ENCODE measurements at regions not wholly inside any gene's neighbourhood (a gene's known extent, or its start where the extent isn't known, plus 50 kb on each side); places are given as distances from the start of the nearest gene placed in this dataset.
"Not testable (repeated sequence)": the region's sequence is repeated elsewhere in the genome, so short reads cannot be mapped to it uniquely, and the experiment has no call there.

DNA sequence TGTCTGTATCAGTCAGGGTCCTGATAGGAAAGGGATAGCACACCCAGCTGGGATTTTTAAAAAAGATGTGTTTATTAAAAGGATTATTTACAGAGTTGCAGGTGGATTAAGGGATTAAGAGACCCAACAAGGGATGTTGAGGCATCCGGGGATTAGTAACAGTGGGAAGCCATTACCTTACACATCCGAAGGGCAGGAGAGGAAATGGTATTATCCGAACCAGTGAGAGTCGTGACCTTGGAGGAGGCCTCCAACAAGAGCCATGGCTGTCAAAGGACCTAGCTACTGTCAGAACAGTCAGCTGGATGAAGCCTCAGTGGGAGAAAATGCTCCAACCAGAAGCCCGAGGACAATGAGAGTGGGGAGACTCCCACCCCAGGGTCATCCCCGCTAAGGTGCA, 146.3 kb upstream of the KRAS start:
- H3K27ac Mint-ChIP-seq (ENCODE audit: low read depth, unreplicated experiment) = no peak overlapping the region
- POLR2A ChIA-PET = no interaction called here
- H3K9me3 Mint-ChIP-seq (ENCODE audit: unreplicated experiment) = no peaks in the 10 kb centered on the region
- no TSS peak for BruUV-seq (replicated peaks)
- H3K36me3 Mint-ChIP-seq (ENCODE audit: insufficient read depth, unreplicated experiment) = peaks cover 4% of the 10 kb centered on the region
- no peak for DNase-seq (ENCODE audit: unreplicated experiment)
- no peak overlapping the region for H3K4me3 Mint-ChIP-seq (ENCODE audit: unreplicated experiment)
- CTCF ChIA-PET = interaction anchor here (0.6 to 1.0 kb wide), 4 partner anchors 104 to 722 kb away, joined by 3 to 6 read pairs (median 4); no protein-coding TSS in a partner anchor
- H3K4me1 Mint-ChIP-seq (ENCODE audit: insufficient read depth, unreplicated experiment) = peaks cover 2% of the 10 kb centered on the region
- no peaks in the 10 kb centered on the region for H3K27me3 Mint-ChIP-seq (ENCODE audit: insufficient read depth, unreplicated experiment)
- TF ChIP-seq, protein P1, sequence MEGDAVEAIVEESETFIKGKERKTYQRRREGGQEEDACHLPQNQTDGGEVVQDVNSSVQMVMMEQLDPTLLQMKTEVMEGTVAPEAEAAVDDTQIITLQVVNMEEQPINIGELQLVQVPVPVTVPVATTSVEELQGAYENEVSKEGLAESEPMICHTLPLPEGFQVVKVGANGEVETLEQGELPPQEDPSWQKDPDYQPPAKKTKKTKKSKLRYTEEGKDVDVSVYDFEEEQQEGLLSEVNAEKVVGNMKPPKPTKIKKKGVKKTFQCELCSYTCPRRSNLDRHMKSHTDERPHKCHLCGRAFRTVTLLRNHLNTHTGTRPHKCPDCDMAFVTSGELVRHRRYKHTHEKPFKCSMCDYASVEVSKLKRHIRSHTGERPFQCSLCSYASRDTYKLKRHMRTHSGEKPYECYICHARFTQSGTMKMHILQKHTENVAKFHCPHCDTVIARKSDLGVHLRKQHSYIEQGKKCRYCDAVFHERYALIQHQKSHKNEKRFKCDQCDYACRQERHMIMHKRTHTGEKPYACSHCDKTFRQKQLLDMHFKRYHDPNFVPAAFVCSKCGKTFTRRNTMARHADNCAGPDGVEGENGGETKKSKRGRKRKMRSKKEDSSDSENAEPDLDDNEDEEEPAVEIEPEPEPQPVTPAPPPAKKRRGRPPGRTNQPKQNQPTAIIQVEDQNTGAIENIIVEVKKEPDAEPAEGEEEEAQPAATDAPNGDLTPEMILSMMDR (IDR thresholded peaks at IDR 0.05; ENCODE audit: unreplicated experiment) = no peak
- intact Hi-C loops (cut with micrococcal nuclease) = no loop called here

DNA sequence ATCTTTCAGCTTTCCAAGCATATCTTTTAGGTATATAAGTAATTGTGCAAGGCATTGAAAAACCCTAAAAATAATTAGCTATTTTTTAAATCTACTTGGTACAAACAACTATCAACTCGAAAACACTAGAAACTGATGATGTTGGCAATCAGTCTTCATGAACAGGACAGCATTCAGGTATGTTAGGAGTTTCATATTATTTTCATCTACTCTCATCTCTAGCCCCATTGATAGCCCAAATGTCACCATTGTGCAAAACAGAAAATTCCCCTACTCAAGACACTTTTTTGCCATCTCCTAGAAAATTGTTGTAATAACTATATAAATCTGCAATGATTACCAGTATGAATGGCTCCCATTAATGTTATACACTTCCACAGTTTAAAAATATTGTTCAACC, 144.5 kb upstream of the KRAS start:
- Mint-ChIP-seq H3K36me3 (ENCODE audit: insufficient read depth, unreplicated experiment) (peaks cover 5% of the 10 kb centered on the region), H3K27me3 (ENCODE audit: insufficient read depth, unreplicated experiment) (no peaks in the 10 kb centered on the region), H3K27ac (ENCODE audit: low read depth, unreplicated experiment) (no peak overlapping the region), H3K4me3 (ENCODE audit: unreplicated experiment) (no peak overlapping the region), H3K4me1 (ENCODE audit: insufficient read depth, unreplicated experiment) (no peaks in the 10 kb centered on the region), H3K9me3 (ENCODE audit: unreplicated experiment) (no peaks in the 10 kb centered on the region)
- ChIA-PET CTCF (interaction anchor here (0.7 kb wide), 1 partner anchor 183 kb away, joined by 3 read pairs; no protein-coding TSS in a partner anchor), POLR2A (interaction anchor here (0.6 kb wide), 1 partner anchor 161 kb away, joined by 3 read pairs; no protein-coding TSS in a partner anchor)
- TF ChIP-seq, protein P1 (IDR thresholded peaks at IDR 0.05; ENCODE audit: unreplicated experiment) = no peak
- intact Hi-C loops (cut with micrococcal nuclease) = no loop called here
- DNase-seq (ENCODE audit: unreplicated experiment) = no peak
- BruUV-seq (replicated peaks) = no TSS peak

DNA sequence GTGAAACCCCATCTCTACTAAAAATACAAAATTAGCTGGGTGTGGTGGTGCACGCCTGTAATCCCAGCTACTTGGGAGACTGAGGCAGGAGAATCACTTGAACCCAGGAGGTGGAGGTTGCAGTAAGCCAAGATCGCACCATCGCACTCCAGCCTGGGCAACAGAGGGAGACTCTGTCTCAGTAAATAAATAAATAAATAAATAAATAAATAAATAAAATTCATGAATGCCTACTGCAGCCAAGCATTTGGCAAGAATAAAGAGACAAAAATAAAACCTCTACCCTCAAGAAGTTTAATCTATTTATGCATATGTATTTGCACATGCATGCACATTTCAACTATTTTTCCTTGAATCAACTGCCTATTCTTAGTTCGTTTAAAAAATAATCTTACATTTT, 144.0 kb upstream of the KRAS start:
- H3K9me3 Mint-ChIP-seq (ENCODE audit: unreplicated experiment); H3K36me3 Mint-ChIP-seq (ENCODE audit: insufficient read depth, unreplicated experiment); H3K27me3 Mint-ChIP-seq (ENCODE audit: insufficient read depth, unreplicated experiment); intact Hi-C loops (cut with micrococcal nuclease); H3K27ac Mint-ChIP-seq (ENCODE audit: low read depth, unreplicated experiment); H3K4me1 Mint-ChIP-seq (ENCODE audit: insufficient read depth, unreplicated experiment); DNase-seq (ENCODE audit: unreplicated experiment); BruUV-seq (replicated peaks); H3K4me3 Mint-ChIP-seq (ENCODE audit: unreplicated experiment): not testable (repeated sequence)
- CTCF ChIA-PET = interaction anchor here (0.7 kb wide), 1 partner anchor 183 kb away, joined by 3 read pairs; no protein-coding TSS in a partner anchor
- POLR2A ChIA-PET = interaction anchor here (0.6 kb wide), 1 partner anchor 161 kb away, joined by 3 read pairs; no protein-coding TSS in a partner anchor

DNA sequence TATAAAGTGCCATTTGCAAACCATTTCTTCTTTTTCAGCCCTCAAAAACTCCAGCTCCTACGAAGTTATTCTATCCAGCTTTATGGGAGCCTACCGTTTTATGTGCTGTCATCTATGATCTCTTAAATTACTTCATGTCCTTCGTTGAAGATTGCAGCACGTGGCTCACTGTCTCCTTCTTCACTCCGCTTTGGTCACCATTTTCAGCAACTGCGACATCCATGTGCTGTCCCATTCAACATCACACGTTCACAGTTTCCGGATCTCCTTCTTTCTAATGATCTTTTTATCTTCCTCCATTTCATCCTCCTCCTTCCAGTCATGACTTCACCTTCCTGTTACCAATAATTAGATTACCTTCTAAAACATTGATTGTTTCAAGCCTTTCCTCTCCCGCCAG, 143.3 kb upstream of the KRAS start:
- BruUV-seq (replicated peaks) = no TSS peak
- H3K9me3 Mint-ChIP-seq (ENCODE audit: unreplicated experiment) = no peaks in the 10 kb centered on the region
- intact Hi-C loops (cut with micrococcal nuclease) = no loop called here
- H3K36me3 Mint-ChIP-seq (ENCODE audit: insufficient read depth, unreplicated experiment) = peaks cover 5% of the 10 kb centered on the region
- H3K27me3 Mint-ChIP-seq (ENCODE audit: insufficient read depth, unreplicated experiment) = no peaks in the 10 kb centered on the region
- no peaks in the 10 kb centered on the region for H3K4me1 Mint-ChIP-seq (ENCODE audit: insufficient read depth, unreplicated experiment)
- TF ChIP-seq, protein P1 (IDR thresholded peaks at IDR 0.05; ENCODE audit: unreplicated experiment) = no peak
- no peak overlapping the region for H3K4me3 Mint-ChIP-seq (ENCODE audit: unreplicated experiment)
- ChIA-PET CTCF (interaction anchor here (1.0 kb wide), 1 partner anchor 156 kb away, joined by 3 read pairs; no protein-coding TSS in a partner anchor), POLR2A (interaction anchor here (1.1 kb wide), 1 partner anchor 10 kb away, joined by 3 read pairs; no protein-coding TSS in a partner anchor)
- H3K27ac Mint-ChIP-seq (ENCODE audit: low read depth, unreplicated experiment) = no peak overlapping the region
- no peak for DNase-seq (ENCODE audit: unreplicated experiment)

DNA sequence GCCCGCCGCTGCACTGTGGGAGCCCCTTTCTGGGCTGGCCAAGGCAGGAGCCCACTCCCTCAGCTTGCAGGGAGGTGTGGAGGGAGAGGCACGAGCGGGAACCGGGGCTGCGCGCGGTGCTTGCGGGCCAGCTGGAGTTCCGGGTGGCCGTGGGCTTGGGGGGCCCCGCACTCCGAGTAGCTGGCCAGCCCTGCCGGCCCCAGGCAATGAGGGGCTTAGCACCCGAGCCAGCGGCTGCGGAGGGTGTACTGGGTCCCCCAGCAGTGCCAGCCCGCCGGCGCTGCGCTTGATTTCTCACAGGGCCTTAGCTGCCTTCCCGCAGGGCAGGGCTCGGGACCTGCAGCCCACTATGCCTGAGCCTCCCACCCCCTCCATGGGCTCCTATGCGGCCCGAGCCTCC, 140.6 kb upstream of the KRAS start:
- H3K27ac Mint-ChIP-seq (ENCODE audit: low read depth, unreplicated experiment); H3K9me3 Mint-ChIP-seq (ENCODE audit: unreplicated experiment); BruUV-seq (replicated peaks); POLR2A ChIA-PET; intact Hi-C loops (cut with micrococcal nuclease); H3K4me3 Mint-ChIP-seq (ENCODE audit: unreplicated experiment); H3K27me3 Mint-ChIP-seq (ENCODE audit: insufficient read depth, unreplicated experiment); H3K4me1 Mint-ChIP-seq (ENCODE audit: insufficient read depth, unreplicated experiment); H3K36me3 Mint-ChIP-seq (ENCODE audit: insufficient read depth, unreplicated experiment); DNase-seq (ENCODE audit: unreplicated experiment): not testable (repeated sequence)
- CTCF ChIA-PET = interaction anchor here (0.9 kb wide), 1 partner anchor 108 kb away, joined by 4 read pairs; no protein-coding TSS in a partner anchor

Measured in MCF 10A (cell line).